ENCODE measurements at regions not wholly inside any gene's neighbourhood (a gene's known extent, or its start where the extent isn't known, plus 50 kb on each side); places are given as distances from the start of the nearest gene placed in this dataset.

- no peak overlapping the region for H3K4me3 ChIP-seq (ENCODE audit: low read length)
- H3K9ac ChIP-seq (ENCODE audit: low read length): no peak overlapping the region
- no peaks in the 10 kb centered on the region for H3K36me3 ChIP-seq (ENCODE audit: control insufficient read depth, low read depth, low read length)
- no peak overlapping the region for H3K27ac ChIP-seq (ENCODE audit: low read length)
- no peaks in the 10 kb centered on the region for H3K9me3 ChIP-seq (ENCODE audit: control insufficient read depth, low read depth, low read length)
- H3K27me3 ChIP-seq (ENCODE audit: control insufficient read depth, insufficient read depth, low read length): no peaks in the 10 kb centered on the region
- no peaks in the 10 kb centered on the region for H3K4me1 ChIP-seq (ENCODE audit: control insufficient read depth, low read depth, low read length)
These were observed 220.3 kb upstream of the DAPK1 start for GRCh38 chr9:87277346-87277745.

DNA sequence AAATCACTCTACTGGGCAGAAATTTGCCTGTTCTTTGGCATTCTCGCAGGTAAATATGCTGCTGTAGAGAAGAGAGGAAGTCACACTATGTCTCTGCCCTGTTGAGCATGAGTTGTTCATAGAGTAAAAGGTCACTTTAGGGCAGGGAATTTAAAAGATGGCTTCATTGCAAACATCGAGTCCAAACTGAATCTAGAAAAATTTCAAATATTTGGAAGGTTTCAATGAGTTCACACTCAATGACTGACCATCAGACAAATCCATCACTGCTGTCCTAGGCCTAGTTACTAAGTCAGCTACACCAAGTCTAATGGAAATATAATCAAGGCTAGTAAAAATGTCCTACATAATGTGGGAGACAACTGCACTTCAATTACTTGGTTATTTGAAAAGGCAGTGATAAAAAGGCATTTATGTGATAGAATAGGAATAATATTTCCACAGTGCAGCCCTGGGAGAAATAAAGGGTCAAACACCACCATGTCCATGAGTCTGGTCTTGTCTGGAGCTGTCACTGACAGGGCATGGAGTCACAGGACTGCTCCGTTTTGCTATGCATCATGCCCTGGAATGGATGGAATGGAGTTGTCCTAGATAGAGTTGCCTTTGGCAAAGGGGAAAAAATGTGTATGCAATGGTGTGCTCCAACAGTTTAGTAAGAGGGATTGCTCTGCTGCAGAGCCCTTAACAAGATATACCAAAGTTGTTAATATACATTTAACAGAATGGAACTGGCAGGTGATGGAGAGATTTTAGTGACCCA, 218.5 kb upstream of the DAPK1 start:
- no peaks in the 10 kb centered on the region for H3K27me3 ChIP-seq (ENCODE audit: control insufficient read depth, insufficient read depth, low read length)
- no peak overlapping the region for H3K27ac ChIP-seq (ENCODE audit: low read length)
- no peaks in the 10 kb centered on the region for H3K4me1 ChIP-seq (ENCODE audit: control insufficient read depth, low read depth, low read length)
- no peaks in the 10 kb centered on the region for H3K9me3 ChIP-seq (ENCODE audit: control insufficient read depth, low read depth, low read length)
- no peaks in the 10 kb centered on the region for H3K36me3 ChIP-seq (ENCODE audit: control insufficient read depth, low read depth, low read length)
- H3K4me3 ChIP-seq (ENCODE audit: low read length): no peak overlapping the region
- H3K9ac ChIP-seq (ENCODE audit: low read length): no peak overlapping the region

GRCh38 chr9:87280421-87280820, 217.2 kb upstream of the DAPK1 start:
- Histone ChIP-seq H3K4me1 (ENCODE audit: control insufficient read depth, low read depth, low read length) (no peaks in the 10 kb centered on the region), H3K9ac (ENCODE audit: low read length) (no peak overlapping the region), H3K4me3 (ENCODE audit: low read length) (no peak overlapping the region), H3K36me3 (ENCODE audit: control insufficient read depth, low read depth, low read length) (no peaks in the 10 kb centered on the region), H3K9me3 (ENCODE audit: control insufficient read depth, low read depth, low read length) (no peaks in the 10 kb centered on the region), H3K27me3 (ENCODE audit: control insufficient read depth, insufficient read depth, low read length) (no peaks in the 10 kb centered on the region), H3K27ac (ENCODE audit: low read length) (no peak overlapping the region)

DNA sequence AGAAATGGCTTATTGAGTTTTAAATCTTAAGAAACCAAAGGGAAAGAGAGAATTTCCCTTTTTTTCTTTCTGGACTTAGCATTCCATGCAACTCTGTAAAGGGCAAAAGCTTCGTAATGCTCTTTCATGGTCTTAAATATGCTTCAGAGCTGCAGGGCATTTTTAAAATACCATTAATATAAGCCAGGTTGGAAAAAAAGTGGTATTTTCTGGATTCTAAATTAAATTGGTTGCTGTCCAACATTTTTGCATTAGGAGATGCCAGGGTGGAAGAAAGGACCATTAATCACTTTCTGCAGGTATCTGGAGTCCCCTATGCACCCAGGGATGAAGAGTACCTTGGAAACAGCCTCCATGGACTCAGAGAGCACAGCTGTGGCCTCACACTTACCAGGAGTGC, 215.1 kb upstream of the DAPK1 start:
- H3K27me3 ChIP-seq (ENCODE audit: control insufficient read depth, insufficient read depth, low read length): no peaks in the 10 kb centered on the region

GRCh38 chr9:87283585-87283984, 214.1 kb upstream of the DAPK1 start:
- H3K27me3 ChIP-seq (ENCODE audit: control insufficient read depth, insufficient read depth, low read length): no peaks in the 10 kb centered on the region
- no peak overlapping the region for H3K4me3 ChIP-seq (ENCODE audit: low read length)
- no peak overlapping the region for H3K9ac ChIP-seq (ENCODE audit: low read length)
- H3K4me1 ChIP-seq (ENCODE audit: control insufficient read depth, low read depth, low read length): no peaks in the 10 kb centered on the region
- H3K36me3 ChIP-seq (ENCODE audit: control insufficient read depth, low read depth, low read length): no peaks in the 10 kb centered on the region
- no peak overlapping the region for H3K27ac ChIP-seq (ENCODE audit: low read length)
- H3K9me3 ChIP-seq (ENCODE audit: control insufficient read depth, low read depth, low read length): no peaks in the 10 kb centered on the region

More for the DNA sequence above, 215.1 kb upstream of the DAPK1 start:
- Histone ChIP-seq H3K4me3 (ENCODE audit: low read length) (no peak overlapping the region), H3K36me3 (ENCODE audit: control insufficient read depth, low read depth, low read length) (no peaks in the 10 kb centered on the region), H3K9ac (ENCODE audit: low read length) (no peak overlapping the region), H3K4me1 (ENCODE audit: control insufficient read depth, low read depth, low read length) (no peaks in the 10 kb centered on the region), H3K9me3 (ENCODE audit: control insufficient read depth, low read depth, low read length) (no peaks in the 10 kb centered on the region), H3K27ac (ENCODE audit: low read length) (no peak overlapping the region)

DNA sequence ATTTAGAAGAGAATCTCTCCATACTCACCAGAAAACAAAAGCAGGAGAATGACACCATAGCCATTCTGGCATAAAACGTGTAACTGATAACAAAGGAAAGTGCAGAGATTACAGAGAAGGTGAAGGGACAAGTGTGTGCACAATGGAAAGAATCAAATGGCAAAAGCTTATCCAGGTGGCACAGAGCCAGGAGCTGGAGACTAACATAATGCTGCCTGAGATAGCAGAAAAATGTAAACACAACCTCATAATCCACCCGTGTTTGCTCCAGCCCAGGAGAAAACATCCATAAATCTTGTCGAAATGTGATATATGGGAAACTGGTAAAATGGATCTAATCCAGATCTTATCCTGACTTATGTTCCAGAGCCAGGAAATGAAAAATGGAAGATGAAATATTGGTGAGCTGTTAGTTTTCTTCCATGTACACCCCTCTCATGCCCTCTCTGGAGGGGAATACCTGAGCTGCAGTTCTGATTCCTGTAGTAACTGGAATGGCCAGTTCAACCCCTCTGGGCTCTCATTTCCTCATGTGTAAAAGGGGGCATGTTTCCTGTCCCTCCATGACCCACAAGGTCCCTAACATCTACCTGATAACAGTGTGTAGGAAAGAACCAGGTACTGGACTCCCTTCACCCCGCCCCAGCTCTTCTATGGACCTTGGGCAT, 212.3 kb upstream of the DAPK1 start:
- Histone ChIP-seq H3K9ac (ENCODE audit: low read length) (no peak overlapping the region), H3K9me3 (ENCODE audit: control insufficient read depth, low read depth, low read length) (no peaks in the 10 kb centered on the region), H3K27ac (ENCODE audit: low read length) (no peak overlapping the region), H3K4me1 (ENCODE audit: control insufficient read depth, low read depth, low read length) (no peaks in the 10 kb centered on the region), H3K4me3 (ENCODE audit: low read length) (no peak overlapping the region), H3K36me3 (ENCODE audit: control insufficient read depth, low read depth, low read length) (no peaks in the 10 kb centered on the region), H3K27me3 (ENCODE audit: control insufficient read depth, insufficient read depth, low read length) (no peaks in the 10 kb centered on the region)

GRCh38 chr9:87286506-87286905, 211.2 kb upstream of the DAPK1 start:
- Histone ChIP-seq H3K27me3 (ENCODE audit: control insufficient read depth, insufficient read depth, low read length) (no peaks in the 10 kb centered on the region), H3K36me3 (ENCODE audit: control insufficient read depth, low read depth, low read length) (no peaks in the 10 kb centered on the region)

GRCh38 chr9:87290241-87291052, 207.2 kb upstream of the DAPK1 start:
- H3K36me3 ChIP-seq (ENCODE audit: control insufficient read depth, low read depth, low read length): no peaks in the 10 kb centered on the region
- H3K9ac ChIP-seq (ENCODE audit: low read length): no peak overlapping the region
- no peak overlapping the region for H3K4me3 ChIP-seq (ENCODE audit: low read length)
- H3K9me3 ChIP-seq (ENCODE audit: control insufficient read depth, low read depth, low read length): peaks cover 5% of the 10 kb centered on the region
- no peaks in the 10 kb centered on the region for H3K4me1 ChIP-seq (ENCODE audit: control insufficient read depth, low read depth, low read length)
- no peaks in the 10 kb centered on the region for H3K27me3 ChIP-seq (ENCODE audit: control insufficient read depth, insufficient read depth, low read length)
- H3K27ac ChIP-seq (ENCODE audit: low read length): no peak overlapping the region

More at GRCh38 chr9:87286506-87286905, 211.2 kb upstream of the DAPK1 start:
- H3K4me1 ChIP-seq (ENCODE audit: control insufficient read depth, low read depth, low read length): no peaks in the 10 kb centered on the region
- H3K9ac ChIP-seq (ENCODE audit: low read length): no peak overlapping the region
- no peaks in the 10 kb centered on the region for H3K9me3 ChIP-seq (ENCODE audit: control insufficient read depth, low read depth, low read length)
- no peak overlapping the region for H3K27ac ChIP-seq (ENCODE audit: low read length)
- no peak overlapping the region for H3K4me3 ChIP-seq (ENCODE audit: low read length)

GRCh38 chr9:87292449-87293191, 205.0 kb upstream of the DAPK1 start:
- Histone ChIP-seq H3K9ac (ENCODE audit: low read length) (no peak overlapping the region), H3K4me1 (ENCODE audit: control insufficient read depth, low read depth, low read length) (no peaks in the 10 kb centered on the region), H3K27ac (ENCODE audit: low read length) (no peak overlapping the region), H3K27me3 (ENCODE audit: control insufficient read depth, insufficient read depth, low read length) (no peaks in the 10 kb centered on the region), H3K36me3 (ENCODE audit: control insufficient read depth, low read depth, low read length) (no peaks in the 10 kb centered on the region), H3K4me3 (ENCODE audit: low read length) (no peak overlapping the region), H3K9me3 (ENCODE audit: control insufficient read depth, low read depth, low read length) (peaks cover 5% of the 10 kb centered on the region)

DNA sequence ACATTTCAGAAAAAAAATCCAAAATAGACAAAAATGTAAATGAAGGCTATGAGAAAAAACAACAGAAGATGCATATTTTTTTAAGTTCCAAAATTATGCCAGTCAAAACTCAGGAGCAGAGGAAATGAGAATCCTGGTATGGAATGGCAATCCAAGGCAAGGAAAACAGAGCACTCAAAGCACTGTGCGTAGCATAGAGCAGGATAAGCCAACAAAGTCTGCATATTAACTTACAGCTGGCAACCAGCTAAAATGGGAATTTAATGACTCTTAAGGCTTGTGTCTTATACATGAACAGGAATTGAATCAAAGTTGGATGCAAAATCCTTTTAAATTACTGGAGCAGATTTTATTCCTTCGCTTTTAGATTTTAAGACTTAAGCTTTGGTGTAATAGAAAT, 203.5 kb upstream of the DAPK1 start:
- Histone ChIP-seq H3K9me3 (ENCODE audit: control insufficient read depth, low read depth, low read length) (peaks cover 5% of the 10 kb centered on the region), H3K27ac (ENCODE audit: low read length) (no peak overlapping the region), H3K36me3 (ENCODE audit: control insufficient read depth, low read depth, low read length) (no peaks in the 10 kb centered on the region), H3K27me3 (ENCODE audit: control insufficient read depth, insufficient read depth, low read length) (no peaks in the 10 kb centered on the region), H3K4me3 (ENCODE audit: low read length) (no peak overlapping the region), H3K4me1 (ENCODE audit: control insufficient read depth, low read depth, low read length) (no peaks in the 10 kb centered on the region), H3K9ac (ENCODE audit: low read length) (no peak overlapping the region)

DNA sequence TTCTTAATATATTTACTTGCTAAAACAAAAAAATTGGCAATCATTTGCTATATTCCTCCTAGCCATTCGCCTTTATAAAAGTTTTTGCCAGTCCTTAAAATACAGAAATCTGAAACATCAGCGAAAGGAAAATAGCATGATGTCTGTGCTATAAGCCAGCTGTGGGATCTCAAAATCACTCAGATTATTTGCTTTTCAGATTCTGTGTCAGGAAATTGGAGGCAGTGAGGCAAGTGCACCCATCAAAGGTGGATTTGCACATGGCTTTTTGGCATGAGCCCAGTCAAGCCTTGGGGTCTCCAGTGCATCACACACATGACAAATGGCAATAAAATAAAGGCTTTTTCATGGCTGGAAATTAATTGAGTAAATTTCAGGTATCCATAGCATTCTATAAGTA, 196.8 kb upstream of the DAPK1 start:
- no peak overlapping the region for H3K27ac ChIP-seq (ENCODE audit: low read length)
- H3K36me3 ChIP-seq (ENCODE audit: control insufficient read depth, low read depth, low read length): no peaks in the 10 kb centered on the region
- H3K9ac ChIP-seq (ENCODE audit: low read length): no peak overlapping the region
- no peak overlapping the region for H3K4me3 ChIP-seq (ENCODE audit: low read length)
- no peaks in the 10 kb centered on the region for H3K9me3 ChIP-seq (ENCODE audit: control insufficient read depth, low read depth, low read length)
- H3K27me3 ChIP-seq (ENCODE audit: control insufficient read depth, insufficient read depth, low read length): no peaks in the 10 kb centered on the region
- no peaks in the 10 kb centered on the region for H3K4me1 ChIP-seq (ENCODE audit: control insufficient read depth, low read depth, low read length)
